IMR-90 (cell line): ENCODE measurements at regions not wholly inside any gene's neighbourhood (a gene's known extent, or its start where the extent isn't known, plus 50 kb on each side); places are given as distances from the start of the nearest gene placed in this dataset.

Experiments used
- ATAC-seq: fragments of 200-7000 bp; cut with Tn5 transposase; 2 replicates; pipeline ENCODE4 v1.9.1; 2020; ENCODE audit warnings: low read depth, mild to moderate bottlenecking, moderate library complexity
- BruUV-seq: library from RNA; stranded (reverse); fragments of 400-500 nt; replicated peaks from 2 replicates; lab custom pipeline; 2021; lab: Mats Ljungman, UMichigan
- CTCF ChIA-PET: fragments of 300-600 bp; formaldehyde crosslinking; extraction: SDS; loops from one replicate; lab custom pipeline; 2021; ENCODE audit warnings: antibody characterized with exemption; lab: Yijun Ruan, JAX
- POLR2A ChIA-PET: fragments of 300-600 bp; sonication (Branson Sonifier 250); formaldehyde crosslinking; loops from one replicate; lab custom pipeline; 2022; ENCODE audit warnings: antibody characterized with exemption; ENCODE audit not compliant: unreplicated experiment; lab: Charles Lee
- DNase-seq: peaks from one replicate; pipeline ENCODE4 v3.0.0; 2013
- H2AFZ ChIP-seq: replicated peaks from 2 replicates; pipeline ENCODE3; 2013; ENCODE audit warnings: low read length, mild to moderate bottlenecking; ENCODE audit not compliant: poor library complexity
- H2AK5ac ChIP-seq: 2 replicates; pipeline ENCODE4 v1.6.1; 2013; ENCODE audit warnings: low read depth, low read length, inconsistent platforms
- H2AK9ac ChIP-seq: replicated peaks from 2 replicates; pipeline ENCODE3; 2013; ENCODE audit warnings: mild to moderate bottlenecking, low read depth, low read length, moderate library complexity; ENCODE audit not compliant: poor library complexity
- H2BK120ac ChIP-seq: 2 replicates; pipeline ENCODE4 v1.6.1; 2013; ENCODE audit warnings: low read depth, low read length, inconsistent platforms
- H2BK15ac ChIP-seq: 3 replicates; pipeline ENCODE4 v1.6.1; 2013; ENCODE audit warnings: low read depth, low read length, inconsistent platforms
- H2BK20ac ChIP-seq: 2 replicates; pipeline ENCODE4 v1.6.1; 2013; ENCODE audit warnings: low read depth, mild to moderate bottlenecking, inconsistent platforms, low read length, moderate library complexity
- H2BK5ac ChIP-seq: 2 replicates; pipeline ENCODE4 v1.6.1; 2013; ENCODE audit warnings: mild to moderate bottlenecking, low read depth, low read length, inconsistent platforms; ENCODE audit not compliant: poor library complexity, severe bottlenecking
- H3K14ac ChIP-seq: replicated peaks from 2 replicates; pipeline ENCODE4 v1.6.1; 2013; ENCODE audit warnings: low read depth, low read length, inconsistent platforms
- H3K18ac ChIP-seq: 2 replicates; pipeline ENCODE4 v1.6.1; 2013; ENCODE audit warnings: low read depth, low read length, control low read depth
- H3K23ac ChIP-seq: 2 replicates; pipeline ENCODE4 v1.6.1; 2013; ENCODE audit warnings: low read depth, low read length, inconsistent platforms
- H3K27ac ChIP-seq: 2 replicates; pipeline ENCODE4 v1.5.1; 2013; ENCODE audit warnings: mild to moderate bottlenecking, control low read depth, low read length; ENCODE audit not compliant: insufficient read depth
- H3K27me3 ChIP-seq: 2 replicates; pipeline ENCODE4 v1.6.1; 2013; ENCODE audit warnings: low read length; ENCODE audit not compliant: control insufficient read depth, insufficient read depth
- H3K36me3 ChIP-seq: 2 replicates; pipeline ENCODE4 v1.6.1; 2013; ENCODE audit warnings: low read length, mixed read lengths; ENCODE audit not compliant: control insufficient read depth, insufficient read depth
- H3K4ac ChIP-seq: 2 replicates; pipeline ENCODE4 v1.6.1; 2013; ENCODE audit warnings: low read depth, low read length, inconsistent platforms
- H3K4me1 ChIP-seq: 2 replicates; pipeline ENCODE4 v1.6.1; 2013; ENCODE audit warnings: low read length, mixed read lengths; ENCODE audit not compliant: control insufficient read depth, insufficient read depth
- H3K4me2 ChIP-seq: 2 replicates; pipeline ENCODE4 v1.6.1; 2013; ENCODE audit warnings: low read depth, mild to moderate bottlenecking, control low read depth, low read length, moderate library complexity
- H3K4me3 ChIP-seq: 2 replicates; pipeline ENCODE4 v1.5.1; 2013; ENCODE audit warnings: low read depth, mild to moderate bottlenecking, control low read depth, low read length, moderate library complexity; ENCODE audit not compliant: insufficient read depth
- H3K56ac ChIP-seq: 2 replicates; pipeline ENCODE4 v1.6.1; 2013; ENCODE audit warnings: low read length, inconsistent platforms; ENCODE audit not compliant: insufficient read depth; ENCODE audit errors: extremely low read depth
- H3K79me1 ChIP-seq, 2 experiments: 2 replicates each; pipeline ENCODE4 v1.6.1; 2013; ENCODE audit warnings: low read length in 2 of 2, inconsistent platforms in 1 of 2, low read depth in 1 of 2
- H3K9ac ChIP-seq: 2 replicates; pipeline ENCODE4 v1.6.1; 2013; ENCODE audit warnings: low read depth, low read length, control low read depth
- H3K9me1 ChIP-seq: 2 replicates; pipeline ENCODE4 v1.6.1; 2013; ENCODE audit warnings: low read length, inconsistent platforms; ENCODE audit not compliant: insufficient read depth
- H3K9me3 ChIP-seq: 2 replicates; pipeline ENCODE4 v1.6.1; 2013; ENCODE audit warnings: low read length; ENCODE audit not compliant: control insufficient read depth, insufficient read depth
- H4K20me1 ChIP-seq: 2 replicates; pipeline ENCODE4 v1.6.1; 2013; ENCODE audit warnings: low read length, inconsistent platforms; ENCODE audit not compliant: insufficient read depth
- H4K5ac ChIP-seq: 2 replicates; pipeline ENCODE4 v1.6.1; 2013; ENCODE audit warnings: mild to moderate bottlenecking, low read depth, low read length, control low read depth
- H4K8ac ChIP-seq, 2 experiments: 2 replicates each; pipeline ENCODE4 v1.6.1; 2013; ENCODE audit warnings: low read depth in 2 of 2, low read length in 2 of 2, control low read depth in 1 of 2, inconsistent platforms in 1 of 2
- H4K91ac ChIP-seq: 2 replicates; pipeline ENCODE4 v1.6.1; 2013; ENCODE audit warnings: low read depth, low read length, inconsistent platforms; ENCODE audit not compliant: insufficient read depth
- BHLHE40 ChIP-seq: fragments of 150-350 bp; IDR thresholded peaks from 2 replicates; pipeline ENCODE4 v1.6.1; 2016; ENCODE audit warnings: mild to moderate bottlenecking, low read depth, low read length
- CEBPB ChIP-seq: IDR thresholded peaks from 2 replicates; pipeline ENCODE4 v1.6.1; 2012; ENCODE audit warnings: low read depth, low read length, improper control_type of control experiment
- CHD1 ChIP-seq: IDR thresholded peaks from 2 replicates; pipeline ENCODE4 v1.6.1; 2012; ENCODE audit warnings: low read depth, low read length, improper control_type of control experiment
- CTCF ChIP-seq: conservative IDR thresholded peaks from 2 replicates; pipeline ENCODE4 v1.5.1; 2012; ENCODE audit warnings: mild to moderate bottlenecking, low read depth, low read length, improper control_type of control experiment
- ELK1 ChIP-seq: fragments of 150-350 bp; IDR thresholded peaks from 2 replicates; pipeline ENCODE4 v1.6.1; 2016; ENCODE audit warnings: low read depth, mild to moderate bottlenecking, low read length, moderate library complexity, borderline replicate concordance
- MAFK ChIP-seq: IDR thresholded peaks from 2 replicates; pipeline ENCODE4 v1.6.1; 2012; ENCODE audit warnings: low read depth, low read length, improper control_type of control experiment
- MAZ ChIP-seq: IDR thresholded peaks from 2 replicates; pipeline ENCODE4 v1.6.1; 2012; ENCODE audit warnings: low read depth, mild to moderate bottlenecking, low read length, improper control_type of control experiment, moderate library complexity, borderline replicate concordance
- MXI1 ChIP-seq: IDR thresholded peaks from 2 replicates; pipeline ENCODE4 v1.6.1; 2012; ENCODE audit warnings: low read depth, mild to moderate bottlenecking, low read length, moderate library complexity, borderline replicate concordance
- NFE2L2 ChIP-seq: fragments of 150-350 bp; IDR thresholded peaks from 2 replicates; pipeline ENCODE4 v1.6.1; 2016; ENCODE audit warnings: low read depth, mild to moderate bottlenecking, low read length
- RAD21 ChIP-seq: IDR thresholded peaks from 2 replicates; pipeline ENCODE4 v1.6.1; 2012; ENCODE audit warnings: low read length, improper control_type of control experiment
- RCOR1 ChIP-seq: IDR thresholded peaks from 2 replicates; pipeline ENCODE4 v1.6.1; 2012; ENCODE audit warnings: mild to moderate bottlenecking, low read length, improper control_type of control experiment; ENCODE audit not compliant: insufficient replicate concordance
- RFX5 ChIP-seq: IDR thresholded peaks from 2 replicates; pipeline ENCODE4 v1.8.0; 2012; ENCODE audit warnings: low read depth, mild to moderate bottlenecking, low read length, moderate library complexity
- SMC3 ChIP-seq: fragments of 150-350 bp; IDR thresholded peaks from 2 replicates; pipeline ENCODE4 v1.6.1; 2016; ENCODE audit warnings: low read depth, mild to moderate bottlenecking, antibody characterized with exemption, low read length, moderate library complexity
- USF2 ChIP-seq: fragments of 150-350 bp; IDR thresholded peaks from 2 replicates; pipeline ENCODE4 v1.6.1; 2017; ENCODE audit warnings: mild to moderate bottlenecking, antibody characterized with exemption, low read length, low read depth
- WGBS, 2 experiments: methylation state at CpG; one replicate each; pipeline versions ENCODE4 v1.1.5 to v1.1.7; 2013; ENCODE audit warnings: missing lambda C conversion rate in 2 of 2; ENCODE audit not compliant: insufficient read length in 1 of 2; ENCODE audit errors: extremely low coverage in 2 of 2; 5-methylcytosine and 5-hydroxymethylcytosine counted together
- dilution Hi-C: fragments of 300-500 bp; cut with HindIII; formaldehyde crosslinking; loops from one replicate; pipeline ENCODE4 v1.14.3; 2018; ENCODE audit warnings: low sequenced_read_pairs; ENCODE audit not compliant: unreplicated experiment
- in situ Hi-C: fragments of 300-500 bp; cut with MboI; formaldehyde crosslinking; loops from 3 replicates; pipeline ENCODE4 v1.14.3; 2019; ENCODE audit warnings: low sequenced_read_pairs, inconsistent platforms, mixed read lengths
- intact Hi-C: fragments of 100-400 bp; cut with micrococcal nuclease; formaldehyde crosslinking; loops from 2 replicates; pipeline ENCODE4 v1.10.0; 2022

- no peak overlapping the region for H2BK120ac ChIP-seq
- H3K4ac ChIP-seq, result no peak overlapping the region
- H3K18ac ChIP-seq, result no peak overlapping the region
- H4K20me1 ChIP-seq, result no peaks in the 10 kb centered on the region
- no peak overlapping the region for H3K27ac ChIP-seq
- no peak overlapping the region for H2BK20ac ChIP-seq
- H2AFZ ChIP-seq, result no peak overlapping the region
- in situ Hi-C loops, result no loop called here
- ATAC-seq, result no peak
- no peak for TF ChIP-seq BHLHE40
- TF ChIP-seq RAD21, result no peak
- TF ChIP-seq ELK1, result no peak
- no peak for TF ChIP-seq MXI1
- TF ChIP-seq RFX5, result no peak
- no peak for TF ChIP-seq CTCF
- TF ChIP-seq MAFK, result no peak
- TF ChIP-seq CEBPB, result no peak
- no peak for TF ChIP-seq MAZ
- no peak for TF ChIP-seq NFE2L2
- no peak for TF ChIP-seq RCOR1
- no peak for TF ChIP-seq USF2
- TF ChIP-seq SMC3, result no peak
- no peak for TF ChIP-seq CHD1
- no peaks in the 10 kb centered on the region for H3K4me1 ChIP-seq
- POLR2A ChIA-PET, result no interaction called here
- no peak overlapping the region for H4K8ac ChIP-seq
- H3K4me3 ChIP-seq, result no peak overlapping the region
- H2BK5ac ChIP-seq, result no peak overlapping the region
- H3K56ac ChIP-seq, result no peak overlapping the region
- DNase-seq, result no peak
- no peak overlapping the region for H2BK15ac ChIP-seq
- no peaks in the 10 kb centered on the region for H3K79me1 ChIP-seq
- CTCF ChIA-PET, result no interaction called here
- H3K9me1 ChIP-seq, result no peaks in the 10 kb centered on the region
- H4K91ac ChIP-seq, result no peak overlapping the region
- H3K27me3 ChIP-seq, result no peaks in the 10 kb centered on the region
- H2AK5ac ChIP-seq, result no peak overlapping the region
- BruUV-seq, result no TSS peak
- dilution Hi-C loops, result no loop called here
- no CpG with 5 or more reads among the region's 2 CpGs for WGBS, 2 experiments
- no peaks in the 10 kb centered on the region for H3K9me3 ChIP-seq
- H4K5ac ChIP-seq, result no peak overlapping the region
- intact Hi-C loops, result no loop called here
- H3K4me2 ChIP-seq, result no peak overlapping the region
- no peak overlapping the region for H3K23ac ChIP-seq
- no peak overlapping the region for H3K9ac ChIP-seq
- H3K36me3 ChIP-seq, result no peaks in the 10 kb centered on the region
- no peak overlapping the region for H2AK9ac ChIP-seq
- no peak overlapping the region for H3K14ac ChIP-seq
These were observed 236.2 kb upstream of the PREP start for GRCh38 chr6:105639124-105639523.
